K562 (cell line): ENCODE measurements at regions not wholly inside any gene's neighbourhood (a gene's known extent, or its start where the extent isn't known, plus 50 kb on each side); places are given as distances from the start of the nearest gene placed in this dataset.

Source experiments
- ATAC-seq: fragments of 200-7000 bp; cut with Tn5 transposase; 3 replicates; pipeline ENCODE4 v1.9.1; 2020; ENCODE audit warnings: moderate library complexity
- BruUV-seq: library from RNA; stranded (reverse); fragments of 400-500 nt; replicated peaks from 2 replicates; lab custom pipeline; 2021; lab: Mats Ljungman, UMichigan
- CTCF ChIA-PET: fragments of 300-600 bp; formaldehyde crosslinking; extraction: SDS; loops from one replicate; lab custom pipeline; 2021; ENCODE audit warnings: low intra/inter-chr PET ratio; lab: Yijun Ruan, JAX
- POLR2A ChIA-PET: fragments of 300-600, 350-650 bp; sonication (Branson Sonifier 250); formaldehyde crosslinking; extraction: SDS; loops from one replicate; lab custom pipeline; 2021; ENCODE audit warnings: antibody characterized with exemption, inconsistent platforms; lab: Yijun Ruan, JAX
- DNase-seq, 4 experiments: peaks; one replicate each; pipeline versions ENCODE4 v3.0.0 to v3.0.0-alpha.2; 2011 to 2018; ENCODE audit warnings: low spot score in 3 of 4, mixed read lengths in 3 of 4; ENCODE audit errors: extremely low read depth in 1 of 4
- FAIRE-seq: peaks from 2 replicates; lab custom pipeline; 2011; peaks lifted over from hg19 to GRCh38; lab: Jason Lieb, UNC
- H2AFZ ChIP-seq: 2 replicates; pipeline ENCODE4 v1.6.0; 2011; ENCODE audit warnings: low read depth, low read length, control low read depth, inconsistent platforms
- H3K27ac ChIP-seq: fragments of 200-600 bp; 3 replicates; pipeline ENCODE4 v1.8.0; 2011; ENCODE audit warnings: low read depth, mild to moderate bottlenecking, control low read depth, inconsistent platforms, low read length, moderate library complexity, mixed read lengths; ENCODE audit errors: extremely low read depth
- H3K27me3 ChIP-seq, 2 experiments: fragments of 300-600 bp in 1 of 2; 2 replicates in 1 of 2; 3 replicates in 1 of 2; pipeline versions ENCODE4 v1.6.0 to v1.8.0; 2011; ENCODE audit warnings: inconsistent platforms in 2 of 2, low read length in 2 of 2, mild to moderate bottlenecking in 1 of 2, mixed read lengths in 1 of 2, moderate library complexity in 1 of 2; ENCODE audit not compliant: control insufficient read depth in 2 of 2, insufficient read depth in 2 of 2
- H3K36me3 ChIP-seq: fragments of 300-600 bp; 3 replicates; pipeline ENCODE4 v1.8.0; 2011; ENCODE audit warnings: mild to moderate bottlenecking, low read length, inconsistent platforms; ENCODE audit not compliant: control insufficient read depth, insufficient read depth
- H3K4me1 ChIP-seq, 2 experiments: fragments of 200-600 bp in 1 of 2; replicated peaks in 1 of 2; 2 replicates in 1 of 2; 3 replicates in 1 of 2; pipeline versions ENCODE4 v1.5.1 to v1.8.0; 2011; ENCODE audit warnings: inconsistent platforms in 2 of 2, low read length in 2 of 2, mild to moderate bottlenecking in 1 of 2, mixed read lengths in 1 of 2, moderate library complexity in 1 of 2; ENCODE audit not compliant: control insufficient read depth in 2 of 2, insufficient read depth in 2 of 2
- H3K4me2 ChIP-seq: 2 replicates; pipeline ENCODE4 v1.6.1; 2011; ENCODE audit warnings: low read length, control low read depth, inconsistent platforms, mixed read lengths; ENCODE audit not compliant: insufficient read depth
- H3K4me3 ChIP-seq: fragments of 200-600 bp; sonication (generic), shearing (Covaris generic); 2 replicates; pipeline ENCODE4 v1.5.1; 2016; ENCODE audit warnings: control low read depth, inconsistent platforms
- H3K79me2 ChIP-seq: fragments of 200-600 bp; 3 replicates; pipeline ENCODE4 v1.8.0; 2011; ENCODE audit warnings: low read length, inconsistent platforms; ENCODE audit not compliant: control insufficient read depth, insufficient read depth
- H3K9ac ChIP-seq, 2 experiments: 2 replicates each; pipeline versions ENCODE4 v1.6.0 to v1.6.1; 2011; ENCODE audit warnings: low read depth in 2 of 2, low read length in 2 of 2, control low read depth in 1 of 2, inconsistent platforms in 1 of 2, mild to moderate bottlenecking in 1 of 2, mixed read lengths in 1 of 2; ENCODE audit not compliant: insufficient read depth in 1 of 2
- H3K9me1 ChIP-seq: one replicate; pipeline ENCODE4 v1.6.0; 2011; ENCODE audit warnings: inconsistent platforms, mild to moderate bottlenecking, low read length, moderate library complexity; ENCODE audit not compliant: control insufficient read depth, insufficient read depth
- H3K9me3 ChIP-seq: replicated peaks from 2 replicates; pipeline ENCODE4 v1.5.1; 2011; ENCODE audit warnings: low read depth, low read length, inconsistent platforms; ENCODE audit not compliant: control insufficient read depth, insufficient read depth
- H4K20me1 ChIP-seq: replicated peaks from 2 replicates; pipeline ENCODE4 v1.6.1; 2011; ENCODE audit warnings: low read length, inconsistent platforms, mixed read lengths; ENCODE audit not compliant: control insufficient read depth, insufficient read depth
- NFYB ChIP-seq: IDR thresholded peaks from 2 replicates; pipeline ENCODE4 v1.6.1; 2011; ENCODE audit warnings: mild to moderate bottlenecking, moderate library complexity; ENCODE audit not compliant: insufficient read length; ENCODE audit errors: extremely low read depth
- RBM25 ChIP-seq: fragments of 200-400 bp; formaldehyde crosslinking; IDR thresholded peaks from 2 replicates; pipeline ENCODE4 v1.6.1; 2018; ENCODE audit warnings: low read length, low read depth, moderate library complexity; ENCODE audit not compliant: severe bottlenecking
- TBP ChIP-seq: optimal IDR thresholded peaks from 2 replicates; pipeline ENCODE3; 2011; ENCODE audit warnings: low read depth, low read length, improper control_type of control experiment
- ZBTB33 ChIP-seq: sonication (generic); formaldehyde crosslinking; IDR thresholded peaks from 2 replicates; pipeline ENCODE4 v1.8.1; 2023; ENCODE audit warnings: mild to moderate bottlenecking, missing genetic modification reagents
- ZNF224 ChIP-seq: sonication (generic); formaldehyde crosslinking; IDR thresholded peaks from 2 replicates; pipeline ENCODE4 v1.8.0; 2022; ENCODE audit warnings: mild to moderate bottlenecking, missing genetic modification reagents
- ZNF707 ChIP-seq: fragments of 250-450 bp; sonication (Bioruptor Pico); conservative IDR thresholded peaks from 2 replicates; pipeline ENCODE4 v1.8.0; 2022; ENCODE audit warnings: inconsistent platforms, mild to moderate bottlenecking, moderate library complexity
- WGBS: fragments of 100-300 bp; shearing (Covaris generic); methylation state at CpG from one replicate; pipeline ENCODE4 v1.1.6; 2016; ENCODE audit warnings: low coverage, mixed read lengths; ENCODE audit not compliant: insufficient coverage; ENCODE audit errors: missing lambda C conversion rate; 5-methylcytosine and 5-hydroxymethylcytosine counted together
- in situ Hi-C: fragments of 300-500 bp; cut with MboI; formaldehyde crosslinking; loops from 4 replicates; pipeline ENCODE4 v1.15.0; 2018; ENCODE audit warnings: inconsistent platforms, mixed read lengths
- intact Hi-C: fragments of 100-400 bp; cut with micrococcal nuclease; formaldehyde crosslinking; loops from 2 replicates; pipeline ENCODE4 v1.14.2; 2022

- H4K20me1 ChIP-seq, result no peaks in the 10 kb centered on the region
- no peak overlapping the region for H2AFZ ChIP-seq
- H3K9me3 ChIP-seq, result no peaks in the 10 kb centered on the region
- no peak overlapping the region for H3K9ac ChIP-seq
- in situ Hi-C loops, result no loop called here
- no peak for ATAC-seq
- H3K4me3 ChIP-seq, result no peak overlapping the region
- no peak for FAIRE-seq
- CTCF ChIA-PET, result no interaction called here
- intact Hi-C loops, result no loop called here
- no peaks in the 10 kb centered on the region for H3K36me3 ChIP-seq
- no peak for TF ChIP-seq RBM25
- TF ChIP-seq ZNF707, result no peak
- no peak for TF ChIP-seq ZNF224
- TF ChIP-seq NFYB, result no peak
- no peak for TF ChIP-seq ZBTB33 (CRISPR knock-in tag)
- no peak for TF ChIP-seq TBP
- no peaks in the 10 kb centered on the region for H3K79me2 ChIP-seq
- H3K9me1 ChIP-seq, result no peaks in the 10 kb centered on the region
- POLR2A ChIA-PET, result interaction anchor here (0.6 kb wide), 1 partner anchor 24 kb away, joined by 3 read pairs; no protein-coding TSS in a partner anchor
- DNase-seq, result no peak
- no peak overlapping the region for H3K27ac ChIP-seq
- 0% methylated on average over 2 of the region's 2 CpGs for WGBS
- peaks cover 0 to 3% of the 10 kb centered on the region in 2 experiments; a peak in 1 of 5 replicates for H3K27me3 ChIP-seq
- no peak overlapping the region for H3K4me2 ChIP-seq
- BruUV-seq, result no TSS peak
- peaks cover 0 to 8% of the 10 kb centered on the region in 2 experiments; a peak in 2 of 5 replicates for H3K4me1 ChIP-seq
Observed at GRCh38 chr12:13282861-13283260, 86.3 kb downstream of the EMP1 start.
